HepG2 (cell line): ENCODE measurements at regions not wholly inside any gene's neighbourhood (a gene's known extent, or its start where the extent isn't known, plus 50 kb on each side); places are given as distances from the start of the nearest gene placed in this dataset.

Experiments used
- ATAC-seq: fragments of 200-7000 bp; cut with Tn5 transposase; 3 replicates; pipeline ENCODE4 v1.9.1; 2020; ENCODE audit warnings: mild to moderate bottlenecking, moderate library complexity
- BruUV-seq: library from RNA; stranded (reverse); fragments of 400-500 nt; replicated peaks from 2 replicates; lab custom pipeline; 2021; lab: Mats Ljungman, UMichigan
- CTCF ChIA-PET: fragments of 300-600 bp; formaldehyde crosslinking; extraction: SDS; loops from one replicate; lab custom pipeline; 2021; ENCODE audit warnings: low total read pairs, inconsistent platforms, low intra/inter-chr PET ratio; lab: Yijun Ruan, JAX
- POLR2A ChIA-PET: fragments of 350-600 bp; sonication (Branson Sonifier 250); formaldehyde crosslinking; loops from one replicate; lab custom pipeline; 2020; ENCODE audit warnings: antibody characterized with exemption, inconsistent platforms; lab: Yijun Ruan, JAX
- DNase-seq: peaks from one replicate; pipeline ENCODE4 v3.0.0-alpha.2; 2015; ENCODE audit warnings: low spot score
- FAIRE-seq: peaks from 3 replicates; lab custom pipeline; 2011; peaks lifted over from hg19 to GRCh38; lab: Jason Lieb, UNC
- H2AFZ ChIP-seq: one replicate; pipeline ENCODE4 v1.6.1; 2011; ENCODE audit warnings: low read length, inconsistent platforms
- H3K27ac ChIP-seq: fragments of 300-600 bp; 3 replicates; pipeline ENCODE4 v1.8.0; 2011; ENCODE audit warnings: mixed run types, mild to moderate bottlenecking, mixed read lengths, low read length, inconsistent platforms; ENCODE audit not compliant: insufficient read depth; ENCODE audit errors: extremely low read length
- H3K27me3 ChIP-seq, 2 experiments: fragments of 200-600 bp in 1 of 2; 2 replicates in 1 of 2; 3 replicates in 1 of 2; pipeline versions ENCODE4 v1.6.0 to v1.8.0; 2011; ENCODE audit warnings: low read length in 2 of 2, mild to moderate bottlenecking in 2 of 2, moderate library complexity in 2 of 2, inconsistent platforms in 1 of 2; ENCODE audit not compliant: insufficient read depth in 2 of 2, control insufficient read depth in 1 of 2
- H3K36me3 ChIP-seq, 2 experiments: fragments of 200-600 bp in 1 of 2; replicated peaks in 1 of 2; 2 replicates in 1 of 2; 3 replicates in 1 of 2; pipeline versions ENCODE4 v1.5.1 to v1.8.0; 2011; ENCODE audit warnings: low read length in 2 of 2, inconsistent platforms in 1 of 2; ENCODE audit not compliant: insufficient read depth in 2 of 2, control insufficient read depth in 1 of 2
- H3K4me1 ChIP-seq: 2 replicates; pipeline ENCODE4 v1.5.1; 2012; ENCODE audit warnings: low read length, inconsistent platforms; ENCODE audit not compliant: insufficient read depth
- H3K4me2 ChIP-seq: 2 replicates; pipeline ENCODE4 v1.6.0; 2011; ENCODE audit warnings: low read depth, low read length, inconsistent platforms
- H3K4me3 ChIP-seq, 3 experiments: fragments of 200-600 bp in 1 of 3; sonication (generic), shearing (Covaris generic) in 1 of 3; replicated peaks in 1 of 3; 2 replicates each; pipeline ENCODE4 v1.5.1; 2011 to 2016; ENCODE audit warnings: low read length in 3 of 3, inconsistent platforms in 2 of 3, low read depth in 2 of 3, mild to moderate bottlenecking in 2 of 3, control low read depth in 1 of 3, mixed read lengths in 1 of 3; ENCODE audit not compliant: insufficient read depth in 1 of 3
- H3K79me2 ChIP-seq: one replicate; pipeline ENCODE4 v1.6.1; 2011; ENCODE audit warnings: low read length, inconsistent platforms; ENCODE audit not compliant: insufficient read depth
- H3K9ac ChIP-seq: 2 replicates; pipeline ENCODE4 v1.6.0; 2011; ENCODE audit warnings: mild to moderate bottlenecking, low read depth, low read length, inconsistent platforms; ENCODE audit not compliant: insufficient read depth
- H3K9me3 ChIP-seq: 2 replicates; pipeline ENCODE4 v1.5.1; 2012; ENCODE audit warnings: mild to moderate bottlenecking, low read length
- H4K20me1 ChIP-seq: 2 replicates; pipeline ENCODE4 v1.6.0; 2011; ENCODE audit warnings: inconsistent platforms, mild to moderate bottlenecking, low read length, moderate library complexity; ENCODE audit not compliant: insufficient read depth
- GLMP ChIP-seq: sonication (generic); formaldehyde crosslinking; IDR thresholded peaks from 2 replicates; pipeline ENCODE4 v1.9.0; 2021; ENCODE audit warnings: missing genetic modification reagents, mild to moderate bottlenecking, borderline replicate concordance
- MYC ChIP-seq: sonication (generic); formaldehyde crosslinking; IDR thresholded peaks from 2 replicates; pipeline ENCODE4 v1.9.0; 2021; ENCODE audit warnings: missing genetic modification reagents, borderline replicate concordance
- ZBED4 ChIP-seq: sonication (generic); formaldehyde crosslinking; IDR thresholded peaks from 2 replicates; pipeline ENCODE4 v1.4.0; 2020; ENCODE audit warnings: missing genetic modification reagents, borderline replicate concordance
- ZNF430 ChIP-seq: sonication (generic); formaldehyde crosslinking; IDR thresholded peaks from 2 replicates; pipeline ENCODE4 v1.9.0; 2021; ENCODE audit warnings: mild to moderate bottlenecking, missing genetic modification reagents
- ZNF687 ChIP-seq: sonication (generic); formaldehyde crosslinking; IDR thresholded peaks from 2 replicates; pipeline ENCODE4 v1.5.1; 2020; ENCODE audit warnings: mild to moderate bottlenecking, missing genetic modification reagents, moderate library complexity
- WGBS: methylation state at CpG from one replicate; pipeline ENCODE4 v1.1.6; 2017; ENCODE audit warnings: low lambda C conversion rate; 5-methylcytosine and 5-hydroxymethylcytosine counted together
- in situ Hi-C: cut with HindIII; loops from 2 replicates; pipeline ENCODE4 v1.10.0; 2017; ENCODE audit warnings: low pct_unique_long_range_greater_than_20kb; ENCODE audit not compliant: extremely low pct_ligation_motif_present
- intact Hi-C: fragments of 100-400 bp; cut with micrococcal nuclease; formaldehyde crosslinking; loops from one replicate; pipeline ENCODE4 v1.10.0; 2022; ENCODE audit not compliant: unreplicated experiment

- ATAC-seq (no peak), FAIRE-seq (no peak), DNase-seq (no peak)
- H3K9ac ChIP-seq, result no peak overlapping the region
- H3K4me3 ChIP-seq, result no peak overlapping the region
- no peak overlapping the region for H2AFZ ChIP-seq
- in situ Hi-C loops (no loop called here), intact Hi-C loops (no loop called here)
- no peak overlapping the region for H3K27ac ChIP-seq
- no peaks in the 10 kb centered on the region for H3K79me2 ChIP-seq
- H3K27me3 ChIP-seq, result peaks cover 0 to 13% of the 10 kb centered on the region in 2 experiments; a peak in 1 of 5 replicates
- no peaks in the 10 kb centered on the region for H3K9me3 ChIP-seq
- no peaks in the 10 kb centered on the region for H3K36me3 ChIP-seq
- no TSS peak for BruUV-seq
- H4K20me1 ChIP-seq, result no peaks in the 10 kb centered on the region
- POLR2A ChIA-PET, result no interaction called here
- H3K4me2 ChIP-seq, result no peak overlapping the region
- H3K4me1 ChIP-seq, result peaks cover 8% of the 10 kb centered on the region; the same call in 1 of the 2 replicates
- WGBS, result 78% methylated on average over 2 of the region's 2 CpGs
- CTCF ChIA-PET, result no interaction called here
- TF ChIP-seq GLMP, result no peak
- TF ChIP-seq ZNF687 (CRISPR knock-in tag), result no peak
- no peak for TF ChIP-seq ZNF430 (CRISPR knock-in tag)
- TF ChIP-seq MYC (CRISPR knock-in tag), result no peak
- TF ChIP-seq ZBED4 (CRISPR knock-in tag), result no peak
- TF ChIP-seq, all 625 proteins: peak for 0
Observed at GRCh38 chr2:8343031-8343430, 338.8 kb upstream of the ID2 start.
